Heart left ventricle (tissue), 16 donors: ENCODE measurements at regions not wholly inside any gene's neighbourhood (a gene's known extent, or its start where the extent isn't known, plus 50 kb on each side); places are given as distances from the start of the nearest gene placed in this dataset.
A peak's percentile ranks its signal among the peaks of the same experiment; 100 is the strongest.

Experiments
- ATAC-seq, 4 donors: fragments of 200-7000 bp; cut with Tn5 transposase; one replicate each; pipeline ENCODE4 v1.9.1; 2020 to 2022; ENCODE audit warnings: moderate library complexity in 4 of 4, mild to moderate bottlenecking in 3 of 4, moderate number of reproducible peaks in 1 of 4
- DNase-seq, 5 donors: peaks; one replicate each; pipeline ENCODE4 v3.0.0-alpha.2; 2020
- H3K27ac ChIP-seq, 12 donors: fragments of 200-600 bp; sonication (generic) in 4 of 12; one replicate each; pipeline versions ENCODE4 v1.5.0 to v1.8.0; 2016 to 2022; ENCODE audit warnings: mild to moderate bottlenecking in 2 of 12
- H3K27me3 ChIP-seq, 9 donors: fragments of 200-600 bp; sonication (generic) in 2 of 9; one replicate each; pipeline versions ENCODE4 v1.5.1 to v1.8.0; 2016 to 2022; ENCODE audit warnings: mild to moderate bottlenecking in 3 of 9
- H3K36me3 ChIP-seq, 9 donors: fragments of 200-600 bp; sonication (generic) in 2 of 9; one replicate each; pipeline versions ENCODE4 v1.5.0 to v1.8.0; 2018 to 2022; ENCODE audit warnings: mild to moderate bottlenecking in 2 of 9
- H3K4me1 ChIP-seq, 12 donors: fragments of 200-600 bp; sonication (generic) in 4 of 12; one replicate each; pipeline versions ENCODE4 v1.5.0 to v1.8.0; 2016 to 2022; ENCODE audit warnings: mild to moderate bottlenecking in 3 of 12
- H3K4me3 ChIP-seq, 12 donors: fragments of 200-600 bp; sonication (generic) in 4 of 12; one replicate each; pipeline versions ENCODE4 v1.5.0 to v1.8.0; 2017 to 2022; ENCODE audit warnings: mild to moderate bottlenecking in 9 of 12, moderate library complexity in 4 of 12
- H3K9me3 ChIP-seq, 12 donors: fragments of 200-600 bp; sonication (generic) in 4 of 12; one replicate each; pipeline versions ENCODE4 v1.5.0 to v1.8.0; 2016 to 2022; ENCODE audit warnings: mild to moderate bottlenecking in 1 of 12
- CTCF ChIP-seq, 12 donors: fragments of 200-600 bp; sonication (generic) in 4 of 12; IDR thresholded peaks; one replicate each; pipeline versions ENCODE4 v1.5.0 to v1.8.0; 2018 to 2022; ENCODE audit warnings: antibody characterized with exemption in 12 of 12, mild to moderate bottlenecking in 5 of 12
- POLR2A ChIP-seq, 2 donors: fragments of 450-650 bp; IDR thresholded peaks; one replicate each; pipeline ENCODE4 v1.6.1; 2017; ENCODE audit warnings: antibody characterized with exemption in 2 of 2, mild to moderate bottlenecking in 2 of 2, moderate library complexity in 2 of 2
- WGBS, 4 donors: extraction: QIAGEN DNeasy Blood & Tissue Kit in 2 of 4; methylation state at CpG; one replicate each; pipeline versions ENCODE4 v1.1.5 to v1.1.7; 2013 to 2018; 5-methylcytosine and 5-hydroxymethylcytosine counted together
- intact Hi-C, 10 donors: fragments of 100-400 bp; cut with DNase I; formaldehyde crosslinking; loops; one replicate each; pipeline versions ENCODE4 v1.11.1 to v1.14.2; 2022
- donor health status: ischemic (EF 13 %, LVEDD 7.1; RV severe dilation, severe dysfunction).
- donor health status: healthy with polysubstance abuse.
- donor health status: DM: no; HTN: yes; CAD: no.
- donor health status: DM: no; HTN: no; CAD: no.
- donor health status: ischemic (EF 25% LVEDD 6.9; RV normal size, moderate dysfunction).
- donor health status: ischemic (EF 25% LVEDD 5.7; RV mildly dilated, moderate dysfunction).
- donor health status: healthy.
- donor health status: DM: yes; HTN: yes; CAD: no.
- donor health status: ischemic (EF 35%, LVEDD 5.7; RV mildly dilated, moderate dysfunction).
- donor health status: nonischemic (EF 11% LVEDD 7.7; RV severe dilation, severe dysfunction).
- donor health status: DM: yes; HTN: yes; CAD: no.
- donor health status: PGD.
- donor health status: ischemic (EF 29% LVEDD 5.4; RV normal size, mild dysfunction).
- donor health status: nonischemic (EF 23%, LVEDD 6.1; RV moderate dilation, normal function).

GRCh38 chr17:83005639-83006038, 73.8 kb upstream of the METRNL start:
- no peak for DNase-seq
- Histone ChIP-seq H3K27me3 (no peaks in the 10 kb centered on the region), H3K27ac (no peak overlapping the region), H3K4me1 (peaks cover 0 to 5% (median 0%) of the 10 kb centered on the region in 12 donors), H3K9me3 (no peaks in the 10 kb centered on the region), H3K36me3 (peaks cover 0 to 10% (median 0%) of the 10 kb centered on the region in 9 donors), H3K4me3 (no peak overlapping the region)
- intact Hi-C loops = no loop called here
- no peak for ATAC-seq
- 93 to 98% (median 96%) methylated on average over 11 of the region's 11 CpGs for WGBS, 4 donors
- no peak for TF ChIP-seq CTCF (IDR thresholded peaks at IDR 0.05)
- no peak for TF ChIP-seq POLR2A (IDR thresholded peaks at IDR 0.05)

- intact Hi-C loops = no loop called here
- peaks cover 0 to 5% (median 0%) of the 10 kb centered on the region in 12 donors for H3K4me1 ChIP-seq
- DNase-seq = no peak
Measured at GRCh38 chr17:83006515-83007455, 72.6 kb upstream of the METRNL start.

GRCh38 chr17:83007504-83008185, 71.8 kb upstream of the METRNL start:
- H3K9me3 ChIP-seq = no peaks in the 10 kb centered on the region
- no peak overlapping the region for H3K4me3 ChIP-seq
- peak overlapping the region in 1 of 12 donors; percentile 50 for H3K27ac ChIP-seq
- 89 to 91% (median 91%) methylated on average over 29 to 33 of the region's 33 CpGs for WGBS, 4 donors
- peaks cover 0 to 10% (median 0%) of the 10 kb centered on the region in 9 donors for H3K36me3 ChIP-seq
- peaks cover 0 to 5% (median 0%) of the 10 kb centered on the region in 12 donors for H3K4me1 ChIP-seq
- H3K27me3 ChIP-seq = no peaks in the 10 kb centered on the region
- intact Hi-C loops = no loop called here
- no peak for TF ChIP-seq CTCF (IDR thresholded peaks at IDR 0.05)
- no peak for TF ChIP-seq POLR2A (IDR thresholded peaks at IDR 0.05)
- no peak for DNase-seq
- ATAC-seq = peak in 1 of 4 donors; percentile 23

More at GRCh38 chr17:83006515-83007455, 72.6 kb upstream of the METRNL start:
- no peak for TF ChIP-seq POLR2A (IDR thresholded peaks at IDR 0.05)
- Histone ChIP-seq H3K36me3 (peaks cover 0 to 10% (median 0%) of the 10 kb centered on the region in 9 donors), H3K27ac (peak overlapping the region in 2 of 12 donors; percentile 22 to 50), H3K27me3 (no peaks in the 10 kb centered on the region), H3K9me3 (no peaks in the 10 kb centered on the region), H3K4me3 (peak overlapping the region in 3 of 12 donors; percentile 10 to 19 (median 15))
- peak in 3 of 4 donors; percentile 44 to 71 (median 62) for ATAC-seq
- 70 to 80% (median 74%) methylated on average over 28 to 38 of the region's 38 CpGs for WGBS, 4 donors

- DNase-seq = no peak
- Histone ChIP-seq H3K27ac (no peak overlapping the region), H3K4me3 (no peak overlapping the region), H3K4me1 (peaks cover 0 to 5% (median 0%) of the 10 kb centered on the region in 12 donors), H3K36me3 (peaks cover 0 to 10% (median 0%) of the 10 kb centered on the region in 9 donors), H3K9me3 (no peaks in the 10 kb centered on the region), H3K27me3 (no peaks in the 10 kb centered on the region)
- intact Hi-C loops = no loop called here
- WGBS, 4 donors = 93 to 96% (median 95%) methylated on average over 9 of the region's 9 CpGs
- TF ChIP-seq CTCF (IDR thresholded peaks at IDR 0.05) = no peak
- TF ChIP-seq POLR2A (IDR thresholded peaks at IDR 0.05) = no peak
- ATAC-seq = no peak
Measured at GRCh38 chr17:83008186-83008510, 71.3 kb upstream of the METRNL start.
